ENCODE measurements at regions not wholly inside any gene's neighbourhood (a gene's known extent, or its start where the extent isn't known, plus 50 kb on each side); places are given as distances from the start of the nearest gene placed in this dataset.

GRCh38 chr6:67875877-67876383 lies 759.2 kb upstream of the ADGRB3 start:
- TF ChIP-seq POLR2A (conservative IDR thresholded peaks at IDR 0.05) = no peak
- no peak for TF ChIP-seq ZBTB33 (CRISPR knock-in tag; IDR thresholded peaks at IDR 0.05)
- no peak for TF ChIP-seq E2F4 (CRISPR knock-in tag; IDR thresholded peaks at IDR 0.05; ENCODE audit: low read depth)
- TF ChIP-seq EP300 (IDR thresholded peaks at IDR 0.05; ENCODE audit: low read length) = no peak
- TF ChIP-seq CHCHD3 (CRISPR knock-in tag; IDR thresholded peaks at IDR 0.05) = no peak
- no peak for TF ChIP-seq ZNF436 (CRISPR knock-in tag; IDR thresholded peaks at IDR 0.05)
- no peak for TF ChIP-seq TGIF2 (CRISPR knock-in tag; IDR thresholded peaks at IDR 0.05)
- no peak; the same call in 1 of the 2 replicates for TF ChIP-seq SP1 (CRISPR knock-in tag; IDR thresholded peaks at IDR 0.05)

All from K562 (cell line).